ENCODE measurements at regions not wholly inside any gene's neighbourhood (a gene's known extent, or its start where the extent isn't known, plus 50 kb on each side); places are given as distances from the start of the nearest gene placed in this dataset.
"Not testable (repeated sequence)": the region's sequence is repeated elsewhere in the genome, so short reads cannot be mapped to it uniquely, and the experiment has no call there.

GRCh38 chr16:21487956-21488355 lies 111.4 kb upstream of the METTL9 start:
- H3K4me1 ChIP-seq (ENCODE audit: insufficient read depth, low read length); H3K4me3 ChIP-seq (ENCODE audit: low read length); H3K27me3 ChIP-seq (ENCODE audit: insufficient read depth, low read length); H3K9me3 ChIP-seq (ENCODE audit: low read depth, low read length): not testable (repeated sequence)

DNA sequence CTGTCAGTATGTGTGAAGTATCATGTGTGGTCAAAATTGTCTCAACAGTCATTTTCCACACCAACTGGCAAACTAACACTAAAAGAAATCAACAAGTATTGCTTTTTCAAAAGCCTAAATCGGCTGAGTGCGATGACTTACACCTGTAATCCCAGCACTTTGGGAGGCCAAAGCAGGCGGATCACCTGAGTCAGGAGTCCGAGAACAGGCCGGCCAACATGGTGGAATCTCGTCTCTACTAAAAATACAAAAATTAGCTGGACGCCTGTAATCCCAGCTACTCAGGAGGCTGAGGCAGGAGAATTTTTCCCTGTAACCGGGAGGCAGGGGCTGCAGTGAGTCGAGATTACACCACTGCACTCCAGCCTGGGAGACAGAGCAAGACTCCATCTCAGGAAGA lies 100.3 kb upstream of the METTL9 start:
- H3K9me3 ChIP-seq (ENCODE audit: low read depth, low read length); H3K4me3 ChIP-seq (ENCODE audit: low read length); H3K27me3 ChIP-seq (ENCODE audit: insufficient read depth, low read length); H3K4me1 ChIP-seq (ENCODE audit: insufficient read depth, low read length): not testable (repeated sequence)

GRCh38 chr16:21501223-21501868 lies 98.0 kb upstream of the METTL9 start:
- not testable (repeated sequence) for H3K27me3 ChIP-seq (ENCODE audit: insufficient read depth, low read length); H3K9me3 ChIP-seq (ENCODE audit: low read depth, low read length)
- H3K4me3 ChIP-seq (ENCODE audit: low read length), result peak overlapping the region; percentile 79

DNA sequence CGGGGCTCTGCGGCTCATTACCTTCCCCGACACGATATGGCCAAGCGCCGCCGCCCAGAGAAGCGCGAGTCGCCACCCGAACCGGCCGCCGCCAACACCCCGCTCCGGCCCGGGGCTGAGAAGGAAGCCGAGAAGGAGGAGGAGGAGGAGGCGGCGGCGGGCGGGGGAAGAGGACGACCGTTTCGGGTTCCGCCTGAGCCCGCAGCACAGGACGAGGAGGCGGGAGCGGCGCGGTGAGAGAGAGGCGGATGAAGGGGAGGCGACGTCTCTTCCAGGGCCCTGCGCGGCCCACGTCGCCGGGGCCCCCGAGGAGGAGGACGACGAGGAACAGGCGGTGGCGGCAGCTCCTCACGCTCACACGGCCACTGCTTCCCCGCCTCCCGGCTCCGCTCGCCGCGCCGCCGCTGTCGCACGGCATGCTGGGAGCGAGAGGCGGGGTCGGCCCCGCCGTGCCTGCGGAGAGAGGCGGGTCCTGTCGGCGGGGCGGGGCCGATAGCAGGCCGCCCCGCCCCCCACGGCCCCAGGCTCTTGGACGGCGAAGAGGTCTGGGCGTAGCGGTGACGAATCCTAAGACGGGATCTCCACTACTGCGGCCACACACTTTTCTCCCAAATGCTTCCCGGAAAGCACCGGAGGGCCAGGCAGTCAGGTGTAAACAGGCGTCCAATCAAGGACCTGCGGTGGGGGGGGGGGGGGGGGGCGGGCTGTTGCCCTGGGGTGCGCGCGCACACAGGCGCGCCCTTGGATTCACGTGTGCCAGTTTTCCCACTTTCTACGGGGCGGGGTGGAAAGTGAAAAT lies 97.3 kb upstream of the METTL9 start:
- peak overlapping the region; percentile 79 for H3K4me3 ChIP-seq (ENCODE audit: low read length)
- H3K4me1 ChIP-seq (ENCODE audit: insufficient read depth, low read length), result peaks cover 25% of the 10 kb centered on the region
- no peaks in the 10 kb centered on the region for H3K9me3 ChIP-seq (ENCODE audit: low read depth, low read length)
- H3K27me3 ChIP-seq (ENCODE audit: insufficient read depth, low read length), result no peaks in the 10 kb centered on the region

More at GRCh38 chr16:21501223-21501868, 98.0 kb upstream of the METTL9 start:
- H3K4me1 ChIP-seq (ENCODE audit: insufficient read depth, low read length), result peaks cover 18% of the 10 kb centered on the region

DNA sequence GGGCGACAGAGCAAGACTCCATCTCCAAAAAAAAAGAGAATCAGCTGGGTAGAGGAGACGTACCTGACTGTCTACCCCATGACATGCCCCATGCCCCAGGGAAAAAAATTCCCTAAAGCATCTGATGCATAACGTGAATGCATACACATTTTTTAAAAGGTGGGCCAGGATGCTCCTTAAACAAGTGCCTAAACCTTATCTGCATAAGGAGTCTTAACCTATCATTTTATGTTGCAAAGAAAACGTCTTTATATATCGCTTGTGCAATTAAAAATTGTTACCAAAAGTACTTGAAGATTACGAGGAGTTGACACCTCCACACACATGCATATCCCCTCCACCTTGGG lies 95.8 kb upstream of the METTL9 start:
- not testable (repeated sequence) for H3K27me3 ChIP-seq (ENCODE audit: insufficient read depth, low read length); H3K4me3 ChIP-seq (ENCODE audit: low read length); H3K9me3 ChIP-seq (ENCODE audit: low read depth, low read length)
- H3K4me1 ChIP-seq (ENCODE audit: insufficient read depth, low read length), result peaks cover 38% of the 10 kb centered on the region

- H3K4me3 ChIP-seq (ENCODE audit: low read length); H3K9me3 ChIP-seq (ENCODE audit: low read depth, low read length); H3K27me3 ChIP-seq (ENCODE audit: insufficient read depth, low read length): not testable (repeated sequence)
- H3K4me1 ChIP-seq (ENCODE audit: insufficient read depth, low read length), result peaks cover 41% of the 10 kb centered on the region
Measured at GRCh38 chr16:21503941-21504832, 95.2 kb upstream of the METTL9 start.

- H3K9me3 ChIP-seq (ENCODE audit: low read depth, low read length); H3K4me3 ChIP-seq (ENCODE audit: low read length); H3K27me3 ChIP-seq (ENCODE audit: insufficient read depth, low read length): not testable (repeated sequence)
- peaks cover 41% of the 10 kb centered on the region for H3K4me1 ChIP-seq (ENCODE audit: insufficient read depth, low read length)
Measured at GRCh38 chr16:21505751-21506520, 93.4 kb upstream of the METTL9 start.

DNA sequence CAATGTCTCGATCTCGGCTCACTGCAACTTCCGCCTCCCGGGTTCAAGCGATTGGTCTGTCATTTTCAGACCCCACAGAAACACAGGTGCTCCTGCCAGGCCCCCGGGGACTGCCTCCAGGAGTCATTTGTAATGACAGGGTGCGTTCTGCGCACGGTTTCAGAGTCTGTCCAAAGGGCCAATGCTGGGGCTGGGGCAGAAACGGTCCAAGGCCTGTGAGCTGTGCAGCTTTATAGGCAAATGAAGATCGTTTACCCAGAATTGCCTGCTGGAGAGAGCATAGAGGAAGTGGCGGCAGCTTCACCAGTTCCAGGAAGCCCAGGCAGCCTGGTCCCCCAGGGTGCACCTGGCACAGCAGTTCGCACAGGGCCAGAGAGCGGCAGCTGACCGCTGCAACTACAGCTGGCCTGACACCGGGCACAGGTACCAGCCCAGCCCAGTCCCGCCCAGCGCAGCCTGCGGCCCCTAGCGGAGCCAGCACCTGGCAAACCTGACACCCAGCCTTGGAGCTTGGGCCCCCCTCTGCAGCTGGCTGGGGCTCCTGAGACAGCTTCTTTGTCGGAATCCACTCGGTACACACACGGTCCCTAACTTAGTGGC lies 92.4 kb upstream of the METTL9 start:
- H3K27me3 ChIP-seq (ENCODE audit: insufficient read depth, low read length); H3K9me3 ChIP-seq (ENCODE audit: low read depth, low read length): not testable (repeated sequence)
- Histone ChIP-seq H3K4me1 (ENCODE audit: insufficient read depth, low read length) (peaks cover 41% of the 10 kb centered on the region), H3K4me3 (ENCODE audit: low read length) (peak overlapping the region; percentile 18)

GRCh38 chr16:21507631-21508305 lies 91.6 kb upstream of the METTL9 start:
- H3K4me1 ChIP-seq (ENCODE audit: insufficient read depth, low read length), result peaks cover 44% of the 10 kb centered on the region
- not testable (repeated sequence) for H3K27me3 ChIP-seq (ENCODE audit: insufficient read depth, low read length); H3K9me3 ChIP-seq (ENCODE audit: low read depth, low read length); H3K4me3 ChIP-seq (ENCODE audit: low read length)

DNA sequence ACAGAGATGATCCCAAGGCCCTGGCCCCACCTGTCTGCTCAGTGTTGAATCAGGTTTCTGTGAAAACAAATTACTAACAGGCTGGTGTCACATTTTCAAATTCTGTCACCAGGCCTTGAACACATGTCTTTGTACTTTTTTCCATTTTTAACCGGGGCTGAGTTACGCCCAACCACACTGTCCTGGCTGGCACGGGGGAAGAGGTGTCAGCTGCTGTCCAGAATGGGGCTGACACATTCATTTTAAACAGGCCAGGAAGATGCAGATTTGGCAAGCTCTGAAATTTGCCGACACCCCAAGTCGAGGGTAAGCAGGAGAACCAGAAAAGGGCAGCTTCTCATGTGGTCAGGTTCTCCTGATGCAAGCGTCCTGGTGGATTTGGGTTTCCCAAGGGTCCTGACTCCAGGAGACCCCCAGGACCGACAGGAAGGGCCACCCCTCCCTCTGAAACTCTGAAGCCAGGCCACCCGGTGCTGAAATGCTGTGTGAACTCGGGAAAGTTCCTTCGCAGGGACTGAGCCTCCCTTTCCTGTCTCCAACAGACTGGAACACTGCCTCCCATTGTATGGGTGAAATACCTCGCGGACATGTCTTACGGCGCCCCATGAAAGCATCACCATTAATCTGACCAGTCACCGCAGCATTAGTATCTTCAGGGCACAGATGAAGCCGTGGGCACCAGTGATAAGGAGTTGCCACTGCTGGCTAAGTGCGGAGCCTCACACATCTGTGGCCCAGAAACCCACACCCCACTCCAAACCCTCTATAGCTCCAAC lies 90.5 kb upstream of the METTL9 start:
- not testable (repeated sequence) for H3K27me3 ChIP-seq (ENCODE audit: insufficient read depth, low read length); H3K9me3 ChIP-seq (ENCODE audit: low read depth, low read length); H3K4me3 ChIP-seq (ENCODE audit: low read length)
- peaks cover 49% of the 10 kb centered on the region for H3K4me1 ChIP-seq (ENCODE audit: insufficient read depth, low read length)

- H3K9me3 ChIP-seq (ENCODE audit: low read depth, low read length); H3K27me3 ChIP-seq (ENCODE audit: insufficient read depth, low read length); H3K4me3 ChIP-seq (ENCODE audit: low read length): not testable (repeated sequence)
- peaks cover 54% of the 10 kb centered on the region for H3K4me1 ChIP-seq (ENCODE audit: insufficient read depth, low read length)
Measured at GRCh38 chr16:21509437-21510086, 89.8 kb upstream of the METTL9 start.

GRCh38 chr16:21510869-21511255 lies 88.5 kb upstream of the METTL9 start:
- H3K4me1 ChIP-seq (ENCODE audit: insufficient read depth, low read length), result peaks cover 54% of the 10 kb centered on the region
- not testable (repeated sequence) for H3K4me3 ChIP-seq (ENCODE audit: low read length)

More at GRCh38 chr16:21510869-21511255, 88.5 kb upstream of the METTL9 start:
- H3K9me3 ChIP-seq (ENCODE audit: low read depth, low read length); H3K27me3 ChIP-seq (ENCODE audit: insufficient read depth, low read length): not testable (repeated sequence)

All from mononuclear cell (primary cell).